H9 (cell line): ENCODE measurements at regions not wholly inside any gene's neighbourhood (a gene's known extent, or its start where the extent isn't known, plus 50 kb on each side); places are given as distances from the start of the nearest gene placed in this dataset.

Experiments used
- DNase-seq: peaks from one replicate; pipeline ENCODE4 v3.0.0-alpha.2; 2017
- H2AFZ ChIP-seq: one replicate; pipeline ENCODE4 v1.6.1; 2013; ENCODE audit warnings: mild to moderate bottlenecking, low read length, control low read depth, moderate library complexity
- H2AK5ac ChIP-seq: 2 replicates; pipeline ENCODE4 v1.6.1; 2013; ENCODE audit warnings: low read length, control low read depth, mixed read lengths; ENCODE audit not compliant: insufficient read length
- H2BK120ac ChIP-seq: one replicate; pipeline ENCODE4 v1.6.1; 2013; ENCODE audit warnings: low read depth, mild to moderate bottlenecking, low read length, control low read depth, inconsistent platforms; ENCODE audit not compliant: poor library complexity, severe bottlenecking
- H2BK12ac ChIP-seq: 2 replicates; pipeline ENCODE4 v1.6.1; 2013; ENCODE audit warnings: low read length, control low read depth, mixed read lengths, low read depth; ENCODE audit not compliant: insufficient read length
- H2BK15ac ChIP-seq: 2 replicates; pipeline ENCODE4 v1.6.1; 2013; ENCODE audit warnings: low read depth, low read length, control low read depth
- H2BK20ac ChIP-seq: one replicate; pipeline ENCODE4 v1.6.1; 2013; ENCODE audit warnings: low read depth, mild to moderate bottlenecking, low read length, control low read depth, inconsistent platforms; ENCODE audit not compliant: poor library complexity, severe bottlenecking
- H2BK5ac ChIP-seq: 2 replicates; pipeline ENCODE4 v1.6.1; 2013; ENCODE audit warnings: low read length, control low read depth, mixed read lengths; ENCODE audit not compliant: insufficient read length
- H3K14ac ChIP-seq: 2 replicates; pipeline ENCODE4 v1.6.1; 2013; ENCODE audit warnings: low read length, control low read depth; ENCODE audit not compliant: insufficient read depth
- H3K18ac ChIP-seq: 2 replicates; pipeline ENCODE4 v1.6.1; 2013; ENCODE audit warnings: low read depth, mild to moderate bottlenecking, mixed read lengths, low read length, control low read depth; ENCODE audit not compliant: insufficient read length
- H3K23ac ChIP-seq: 2 replicates; pipeline ENCODE4 v1.6.1; 2013; ENCODE audit warnings: low read length, control low read depth, mixed read lengths, low read depth; ENCODE audit not compliant: insufficient read length
- H3K23me2 ChIP-seq: 2 replicates; pipeline ENCODE4 v1.6.1; 2013; ENCODE audit warnings: low read depth, mild to moderate bottlenecking, mixed read lengths, low read length, control low read depth; ENCODE audit not compliant: insufficient read length, poor library complexity, severe bottlenecking
- H3K27ac ChIP-seq: 2 replicates; pipeline ENCODE4 v1.5.1; 2013; ENCODE audit warnings: low read length, control low read depth, mixed read lengths, low read depth; ENCODE audit not compliant: insufficient read length
- H3K27me3 ChIP-seq: 2 replicates; pipeline ENCODE4 v1.6.1; 2013; ENCODE audit warnings: low read length, control low read depth, inconsistent platforms; ENCODE audit not compliant: insufficient read depth
- H3K4ac ChIP-seq: 2 replicates; pipeline ENCODE4 v1.6.1; 2013; ENCODE audit warnings: low read depth, mild to moderate bottlenecking, control low read depth, inconsistent platforms, low read length, moderate library complexity
- H3K4me1 ChIP-seq: 2 replicates; pipeline ENCODE4 v1.6.1; 2013; ENCODE audit warnings: low read length, control low read depth, inconsistent platforms; ENCODE audit not compliant: insufficient read depth
- H3K4me2 ChIP-seq: 2 replicates; pipeline ENCODE4 v1.6.1; 2013; ENCODE audit warnings: low read length, control low read depth, mixed read lengths; ENCODE audit not compliant: insufficient read length, insufficient read depth
- H3K56ac ChIP-seq: 2 replicates; pipeline ENCODE4 v1.6.1; 2013; ENCODE audit warnings: low read depth, mild to moderate bottlenecking, mixed read lengths, low read length, control low read depth; ENCODE audit not compliant: insufficient read length
- H3K79me1 ChIP-seq: 2 replicates; pipeline ENCODE4 v1.6.1; 2013; ENCODE audit warnings: low read depth, mild to moderate bottlenecking, moderate library complexity, low read length, control low read depth, inconsistent platforms; ENCODE audit not compliant: insufficient read depth, poor library complexity, severe bottlenecking
- H3K79me2 ChIP-seq: 2 replicates; pipeline ENCODE4 v1.6.1; 2013; ENCODE audit warnings: low read length, control low read depth, inconsistent platforms; ENCODE audit not compliant: insufficient read depth
- H3K9ac ChIP-seq: 2 replicates; pipeline ENCODE4 v1.6.1; 2013; ENCODE audit warnings: low read length, control low read depth, mixed read lengths; ENCODE audit not compliant: insufficient read length; ENCODE audit errors: extremely low read depth
- H3K9me3 ChIP-seq: one replicate; pipeline ENCODE4 v1.6.1; 2013; ENCODE audit warnings: low read depth, low read length, inconsistent platforms; ENCODE audit not compliant: control insufficient read depth
- H3T11ph ChIP-seq: one replicate; pipeline ENCODE4 v1.6.1; 2013; ENCODE audit warnings: mild to moderate bottlenecking, low read length, control low read depth, inconsistent platforms
- H4K20me1 ChIP-seq: one replicate; pipeline ENCODE4 v1.6.1; 2013; ENCODE audit not compliant: control insufficient read depth, insufficient read length, insufficient read depth
- H4K5ac ChIP-seq: 2 replicates; pipeline ENCODE4 v1.6.1; 2013; ENCODE audit warnings: low read depth, mild to moderate bottlenecking, mixed read lengths, low read length, control low read depth; ENCODE audit not compliant: insufficient read length
- H4K8ac ChIP-seq: replicated peaks from 2 replicates; pipeline ENCODE4 v1.6.1; 2013; ENCODE audit warnings: low read length, control low read depth, mixed read lengths, low read depth; ENCODE audit not compliant: insufficient read length
- H4K91ac ChIP-seq: 2 replicates; pipeline ENCODE4 v1.6.1; 2013; ENCODE audit warnings: low read depth, mild to moderate bottlenecking, moderate library complexity, mixed read lengths, low read length, control low read depth; ENCODE audit not compliant: insufficient read length
- H3K27ac Mint-ChIP-seq, 3 experiments: 2 replicates in 2 of 3; 3 replicates in 1 of 3; pipeline ENCODE4 v1.8.0; 2020 to 2021; ENCODE audit warnings: mixed read lengths in 3 of 3, mild to moderate bottlenecking in 1 of 3, moderate library complexity in 1 of 3
- H3K27me3 Mint-ChIP-seq: 2 replicates; pipeline ENCODE4 v1.8.0; 2021; ENCODE audit warnings: low read depth, mild to moderate bottlenecking, moderate library complexity, mixed read lengths
- H3K36me3 Mint-ChIP-seq, 3 experiments: 2 replicates in 2 of 3; 3 replicates in 1 of 3; pipeline ENCODE4 v1.8.0; 2020 to 2021; ENCODE audit warnings: low read depth in 3 of 3, mixed read lengths in 3 of 3; ENCODE audit not compliant: insufficient read depth in 1 of 3
- H3K4me1 Mint-ChIP-seq, 2 experiments: 2 replicates each; pipeline ENCODE4 v1.8.0; 2020; ENCODE audit warnings: mixed read lengths in 2 of 2
- H3K4me3 Mint-ChIP-seq, 2 experiments: 2 replicates in 1 of 2; 3 replicates in 1 of 2; pipeline ENCODE4 v1.8.0; 2020 to 2021; ENCODE audit warnings: mild to moderate bottlenecking in 2 of 2, mixed read lengths in 2 of 2, moderate library complexity in 1 of 2
- H3K9me3 Mint-ChIP-seq, 2 experiments: 2 replicates in 1 of 2; 3 replicates in 1 of 2; pipeline ENCODE4 v1.8.0; 2020; ENCODE audit warnings: mild to moderate bottlenecking in 2 of 2, mixed read lengths in 2 of 2, moderate library complexity in 1 of 2
- CTCF ChIP-seq: fragments of 200-600 bp; sonication (generic); conservative IDR thresholded peaks from 3 replicates; pipeline ENCODE4 v1.8.0; 2021; ENCODE audit warnings: antibody characterized with exemption, mild to moderate bottlenecking
- WGBS: extraction: QIAGEN DNeasy Blood & Tissue Kit; methylation state at CpG from one replicate; pipeline ENCODE4 v1.1.7; 2013; ENCODE audit warnings: missing lambda C conversion rate, low lambda C conversion rate, mixed read lengths; ENCODE audit not compliant: insufficient read length; ENCODE audit errors: extremely low coverage; 5-methylcytosine and 5-hydroxymethylcytosine counted together

- no peak for TF ChIP-seq CTCF
- no peak overlapping the region for H3T11ph ChIP-seq
- no peak overlapping the region for H3K23ac ChIP-seq
- H3K56ac ChIP-seq, result no peak overlapping the region
- no CpG with 5 or more reads among the region's 5 CpGs for WGBS
- H3K4me2 ChIP-seq, result no peak overlapping the region
- no peaks in the 10 kb centered on the region for H3K9me3 ChIP-seq
- no peak overlapping the region for H2BK5ac ChIP-seq
- no peak overlapping the region for H2BK15ac ChIP-seq
- Mint-ChIP-seq H3K9me3 (peaks cover 0 to 4% of the 10 kb centered on the region in 2 experiments; a peak in 3 of 5 replicates), H3K27me3 (peaks cover 3% of the 10 kb centered on the region; the same call in 1 of the 2 replicates), H3K36me3 (no peaks in the 10 kb centered on the region; a peak in 1 of 7 replicates), H3K27ac (no peak overlapping the region), H3K4me3 (no peak overlapping the region), H3K4me1 (peaks cover 8% of the 10 kb centered on the region in 2 experiments; a peak in 2 of 4 replicates)
- H2BK120ac ChIP-seq, result no peak overlapping the region
- H3K14ac ChIP-seq, result no peak overlapping the region
- H2AK5ac ChIP-seq, result no peak overlapping the region
- H3K4me1 ChIP-seq, result no peaks in the 10 kb centered on the region
- no peak overlapping the region for H3K9ac ChIP-seq
- H3K27me3 ChIP-seq, result no peaks in the 10 kb centered on the region
- H3K4ac ChIP-seq, result no peak overlapping the region
- H4K8ac ChIP-seq, result no peak overlapping the region
- DNase-seq, result no peak
- H3K23me2 ChIP-seq, result no peaks in the 10 kb centered on the region
- H3K79me1 ChIP-seq, result no peaks in the 10 kb centered on the region
- no peak overlapping the region for H3K18ac ChIP-seq
- H3K79me2 ChIP-seq, result no peaks in the 10 kb centered on the region
- H4K5ac ChIP-seq, result no peak overlapping the region
- H2BK12ac ChIP-seq, result no peak overlapping the region
- no peaks in the 10 kb centered on the region for H4K20me1 ChIP-seq
- H2BK20ac ChIP-seq, result no peak overlapping the region
- no peak overlapping the region for H3K27ac ChIP-seq
- no peak overlapping the region for H4K91ac ChIP-seq
- no peak overlapping the region for H2AFZ ChIP-seq
Observed at GRCh38 chr16:9378876-9379275, 287.4 kb downstream of the HAPSTR1 start.
